ENCODE measurements at regions not wholly inside any gene's neighbourhood (a gene's known extent, or its start where the extent isn't known, plus 50 kb on each side); places are given as distances from the start of the nearest gene placed in this dataset.
"Not testable (repeated sequence)": the region's sequence is repeated elsewhere in the genome, so short reads cannot be mapped to it uniquely, and the experiment has no call there.

DNA sequence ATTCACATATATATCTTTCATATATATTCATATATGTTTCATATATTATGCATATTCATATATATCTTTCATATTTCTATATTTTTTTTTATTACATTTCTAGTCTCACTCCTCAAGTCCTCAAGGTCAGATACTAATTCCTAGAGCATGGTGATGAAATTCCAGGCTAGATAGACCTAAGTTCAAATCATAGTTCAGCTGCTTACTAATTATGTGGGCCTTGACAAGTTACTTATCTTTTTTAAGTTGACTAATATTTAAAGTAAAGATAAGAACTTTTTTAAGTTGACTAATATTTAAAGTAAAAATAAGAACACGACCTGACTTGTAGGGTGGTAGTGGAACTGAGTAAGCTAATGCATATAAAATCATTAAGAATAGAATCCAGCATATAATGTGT, 495.6 kb upstream of the MAN1A1 start:
- DNase-seq, result no peak

DNA sequence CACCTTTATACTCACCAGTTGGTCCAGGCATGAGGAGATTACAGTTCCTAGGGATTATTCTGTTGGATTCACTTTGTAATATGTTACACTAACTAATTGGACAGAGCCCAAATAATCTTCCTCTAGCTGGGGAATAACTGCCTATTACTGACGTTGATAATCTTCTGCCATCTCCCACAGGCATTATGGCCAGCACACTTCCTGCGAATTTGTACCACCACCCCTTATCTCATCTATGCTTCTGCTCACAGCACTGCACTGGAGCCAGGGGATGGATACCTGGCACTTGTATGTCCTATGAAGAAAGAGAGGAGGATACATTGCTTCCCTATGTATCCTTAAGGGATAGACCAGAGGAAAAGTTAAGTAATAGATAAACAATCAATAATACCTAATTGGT, 494.8 kb upstream of the MAN1A1 start:
- no peak for DNase-seq

DNA sequence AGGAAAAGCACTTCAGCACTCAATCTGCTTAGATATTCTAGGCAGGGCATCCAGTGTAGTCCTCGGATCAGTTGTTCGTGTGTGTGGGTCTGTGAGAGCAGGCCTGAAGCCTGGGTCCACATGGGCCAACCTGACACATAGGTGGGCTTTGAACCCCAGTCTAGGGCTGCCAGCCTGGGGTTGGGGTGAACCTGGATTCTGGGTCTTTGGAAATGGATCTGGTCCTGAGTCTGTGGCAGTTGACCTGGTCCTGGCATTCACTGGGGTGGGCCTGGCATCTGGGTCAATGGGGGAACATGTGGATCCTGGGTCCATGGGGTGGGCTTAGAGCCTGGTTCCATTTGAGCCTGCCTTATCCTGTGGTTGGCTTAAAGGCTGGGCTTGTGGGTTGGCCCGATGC, 492.6 kb upstream of the MAN1A1 start:
- no peak for DNase-seq

DNA sequence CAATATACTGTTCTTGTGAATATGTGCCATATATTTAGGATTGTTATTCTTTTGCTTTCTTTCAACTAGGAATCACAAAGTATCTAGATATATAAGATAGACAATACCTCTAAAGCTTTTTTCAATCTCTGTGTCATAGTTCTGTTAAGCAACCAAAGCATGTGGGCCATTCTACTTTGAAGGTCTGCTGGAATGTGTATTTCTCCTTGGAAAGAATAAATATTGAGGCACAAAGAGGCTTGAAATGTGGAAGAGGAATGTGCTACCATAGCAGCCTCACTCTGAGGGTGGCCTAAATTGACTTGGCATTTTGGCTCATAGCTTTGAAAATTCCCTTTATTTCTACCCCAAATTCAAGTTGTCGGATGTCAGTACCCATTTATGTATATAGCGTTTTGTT, 488.5 kb upstream of the MAN1A1 start:
- no peak for DNase-seq

DNA sequence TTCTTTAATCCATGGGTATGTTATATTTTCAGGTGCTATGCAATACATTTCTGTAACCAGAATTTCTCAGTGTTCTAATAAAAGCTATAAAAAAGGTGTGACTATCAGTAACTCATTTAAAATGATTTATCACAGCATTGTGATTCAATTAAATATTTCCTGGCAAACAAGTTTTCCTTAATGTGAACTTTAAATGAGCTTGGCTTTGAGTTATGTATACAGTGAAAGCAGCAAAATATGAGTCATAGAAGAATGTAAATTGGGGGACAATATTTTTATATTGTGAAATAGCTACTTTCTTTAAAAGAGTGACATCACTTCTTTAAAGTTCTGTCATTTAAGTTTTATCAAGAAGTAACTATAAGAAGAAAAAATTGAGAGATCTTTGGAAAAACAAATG, 484.9 kb upstream of the MAN1A1 start:
- DNase-seq, result no peak

DNA sequence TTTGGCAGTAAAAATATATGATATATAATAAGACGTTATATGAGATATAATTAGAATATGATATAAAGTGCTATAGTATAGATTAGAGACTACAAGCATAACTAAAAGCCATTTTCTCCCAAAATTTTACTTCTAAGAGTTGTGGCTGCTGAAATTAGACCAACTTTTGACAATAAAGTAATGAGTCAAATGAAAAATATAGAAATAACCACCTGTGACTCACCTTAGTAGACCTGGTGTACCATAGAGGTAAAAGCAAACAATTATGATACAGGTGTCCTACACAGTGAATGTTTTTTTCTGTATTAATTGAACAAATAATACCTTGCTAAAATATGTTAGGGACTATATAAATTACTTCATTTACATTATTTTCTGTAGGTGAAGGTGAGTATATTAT, 482.9 kb upstream of the MAN1A1 start:
- DNase-seq, result no peak

DNA sequence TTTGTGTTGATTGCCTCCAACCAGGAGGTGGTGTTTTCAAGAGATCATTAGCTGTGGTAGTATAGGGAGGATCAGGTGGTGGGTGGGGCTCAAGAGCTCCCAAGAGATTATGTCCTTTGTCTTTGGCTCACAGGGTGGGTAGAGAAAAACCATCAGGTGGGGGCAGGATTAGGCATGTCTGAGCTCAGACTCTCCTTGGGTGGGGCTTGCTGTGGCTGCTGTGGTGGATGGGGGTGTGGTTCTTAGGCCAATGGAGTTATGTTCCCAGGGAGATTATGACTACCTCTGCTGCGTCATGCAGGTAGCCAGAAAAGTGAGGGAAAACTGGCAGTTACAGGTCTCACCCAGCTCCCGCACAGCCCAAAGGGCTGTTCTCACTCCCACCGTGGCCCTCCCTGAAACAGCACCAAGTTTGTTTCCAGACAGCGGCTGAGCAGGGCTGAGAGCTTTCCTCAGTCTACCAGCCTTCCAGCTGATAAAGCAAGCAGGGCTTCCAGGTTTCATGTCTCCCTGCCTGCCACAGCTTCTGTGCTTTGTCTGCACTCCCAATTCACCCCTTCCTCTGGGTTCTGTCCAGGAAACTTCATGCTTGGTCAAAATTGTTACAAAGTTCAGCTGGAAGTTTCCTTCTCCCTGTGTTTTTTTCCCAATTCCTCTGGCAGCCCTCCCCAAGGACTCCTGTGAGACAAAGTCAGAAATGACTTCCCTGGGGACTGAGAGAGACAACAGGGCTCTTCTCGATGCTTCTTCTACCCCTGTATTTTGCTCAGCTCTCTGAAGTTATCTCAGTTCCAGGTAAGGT, 481.1 kb upstream of the MAN1A1 start:
- no peak for DNase-seq

DNA sequence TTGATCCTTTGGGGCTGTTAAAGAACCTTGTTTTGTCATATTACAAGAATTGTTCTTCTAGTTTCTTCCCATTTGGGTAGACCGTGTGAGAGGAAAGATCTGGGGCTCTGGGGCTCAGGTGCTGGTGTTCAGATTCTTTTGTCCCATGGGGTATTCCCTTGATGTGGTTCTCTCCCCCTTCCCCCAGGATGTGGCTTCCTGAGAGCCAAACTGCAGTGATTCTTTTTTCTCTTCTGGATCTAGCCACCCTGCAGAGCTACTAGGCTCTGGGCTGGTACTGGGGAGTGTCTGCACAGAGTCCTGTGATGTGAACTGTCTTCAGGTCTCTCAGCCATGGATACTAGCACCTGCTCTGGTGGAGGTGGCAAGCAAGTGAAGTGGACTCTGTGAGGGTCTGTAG, 480.5 kb upstream of the MAN1A1 start:
- no peak for DNase-seq

DNA sequence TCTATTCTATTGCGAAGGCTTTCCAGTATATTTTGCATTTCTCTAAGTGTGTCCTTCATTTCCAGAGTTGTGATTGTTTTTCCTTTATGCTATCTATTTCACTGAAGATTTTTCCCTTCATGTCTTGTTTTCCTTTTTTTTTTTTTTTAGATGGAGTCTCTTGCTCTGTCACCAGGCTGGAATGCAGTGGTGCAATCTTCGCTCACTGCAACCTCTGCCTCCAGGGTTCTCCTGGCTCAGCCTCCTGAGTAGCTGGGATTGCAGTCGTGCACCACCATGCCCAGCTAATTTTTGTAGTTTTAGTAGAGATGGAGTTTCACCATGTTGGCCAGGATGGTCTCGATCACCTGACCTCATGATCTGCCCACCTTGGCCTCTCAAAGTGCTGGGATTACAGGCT, 479.9 kb upstream of the MAN1A1 start:
- not testable (repeated sequence) for DNase-seq

DNA sequence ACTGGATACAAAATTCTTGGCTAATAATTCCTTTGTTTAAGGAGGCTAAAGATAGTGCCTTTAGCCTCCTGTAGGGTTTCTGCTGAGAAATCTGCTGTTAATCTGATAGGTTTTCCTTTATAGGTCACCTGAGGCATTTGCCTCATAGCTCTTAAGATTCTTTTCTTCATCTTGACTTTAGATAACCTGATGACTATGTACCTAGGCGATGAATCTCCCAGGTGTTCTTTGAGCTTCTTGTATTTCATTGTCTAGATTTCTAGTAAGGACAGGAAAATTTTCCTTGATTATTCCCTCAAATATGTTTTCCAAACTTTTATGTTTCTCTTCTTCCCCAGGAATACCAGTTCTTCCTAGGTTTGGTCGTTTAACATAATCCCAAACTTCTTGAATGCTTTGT, 479.4 kb upstream of the MAN1A1 start:
- no peak for DNase-seq

DNA sequence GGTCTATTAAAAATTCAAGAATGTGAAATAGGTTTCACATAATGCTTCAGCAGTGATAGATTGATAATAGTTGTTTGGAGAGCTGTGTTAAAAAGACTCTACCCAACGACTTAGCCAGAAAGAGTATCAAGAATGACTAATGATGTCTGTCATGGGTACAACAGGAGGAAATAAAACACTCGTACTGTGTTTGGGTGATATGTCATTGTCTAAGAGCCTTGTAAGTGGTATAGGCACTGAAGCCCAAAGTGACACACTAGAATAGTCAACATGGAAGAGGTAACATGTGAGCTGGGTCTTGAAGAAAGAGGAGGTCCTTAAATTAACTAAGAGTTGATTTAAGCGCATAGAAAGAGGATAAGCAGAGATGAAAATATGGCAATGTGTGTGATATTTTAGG, 471.8 kb upstream of the MAN1A1 start:
- DNase-seq, result no peak

DNA sequence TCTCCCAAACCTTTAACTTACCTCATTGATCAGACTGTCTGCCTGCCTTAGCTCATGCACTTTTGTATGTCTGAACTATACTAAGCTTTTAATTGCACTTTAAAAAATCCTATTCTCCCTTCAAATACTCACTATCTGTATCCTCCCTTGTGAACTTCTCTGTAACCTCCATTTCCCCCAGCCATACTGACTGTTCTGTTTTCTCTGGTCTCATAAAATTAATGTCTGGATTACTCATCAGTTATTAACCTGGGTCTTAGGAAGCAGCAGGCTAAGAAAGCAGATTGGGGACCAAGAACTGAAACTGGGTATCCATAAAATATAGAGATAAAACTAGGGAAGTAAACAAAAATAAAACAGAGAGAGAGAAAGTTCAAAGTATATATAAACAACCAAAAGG, 469.3 kb upstream of the MAN1A1 start:
- DNase-seq, result no peak

DNA sequence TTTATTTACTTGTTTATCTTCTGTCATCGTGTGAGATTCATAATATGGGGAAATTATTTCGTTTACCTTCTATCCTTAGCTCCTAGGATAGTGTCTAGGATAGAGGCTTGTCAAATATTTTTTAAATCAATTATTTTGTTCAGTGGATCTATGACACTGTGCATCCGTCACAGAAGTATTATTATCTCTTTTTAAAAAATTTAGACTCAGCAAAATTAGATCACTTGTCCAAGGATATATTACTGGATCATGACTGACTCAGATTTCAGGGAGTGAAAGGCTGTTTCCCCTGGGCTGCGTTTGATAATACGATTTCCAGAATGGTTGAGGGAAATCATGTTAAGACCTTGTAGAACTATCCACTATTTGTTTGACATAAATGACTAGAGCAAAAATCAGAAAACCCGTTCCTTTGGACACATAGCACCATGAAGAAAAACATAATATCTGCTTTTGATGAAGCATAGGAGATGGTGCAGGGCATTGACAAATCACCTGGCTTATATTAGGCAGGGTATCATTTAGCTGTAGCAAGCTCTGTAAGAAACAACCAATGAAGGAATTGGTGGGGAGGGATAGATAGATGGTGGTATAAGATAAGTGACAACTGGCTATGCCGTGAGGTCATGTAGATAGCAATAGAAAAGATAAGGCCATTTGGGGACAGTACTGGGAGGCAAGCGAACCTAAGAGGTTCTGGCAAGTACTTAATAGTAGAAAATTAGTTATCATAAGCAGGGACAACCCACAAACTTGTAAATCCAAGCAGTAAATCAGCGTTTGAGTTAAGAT, 465.2 kb upstream of the MAN1A1 start:
- DNase-seq, result no peak

DNA sequence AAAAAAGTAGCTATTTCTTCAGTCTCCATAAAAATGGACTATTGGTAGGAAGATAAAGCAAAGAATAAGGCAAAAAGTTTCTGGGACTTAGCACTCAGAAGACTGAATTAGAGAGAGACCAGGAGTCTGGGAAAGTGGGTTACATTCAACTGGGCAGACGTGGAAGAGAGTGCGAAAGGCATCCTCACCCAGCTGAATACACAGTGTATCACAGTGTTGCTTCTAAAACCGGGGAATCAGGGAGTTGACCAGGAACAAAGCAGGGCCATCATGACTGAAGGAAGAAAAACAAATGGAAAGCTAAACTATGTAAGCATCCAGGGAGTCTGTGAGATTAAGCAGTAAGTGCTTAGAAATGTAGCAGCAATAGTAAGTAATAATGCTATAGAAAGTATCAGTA, 452.9 kb upstream of the MAN1A1 start:
- DNase-seq, result no peak

DNA sequence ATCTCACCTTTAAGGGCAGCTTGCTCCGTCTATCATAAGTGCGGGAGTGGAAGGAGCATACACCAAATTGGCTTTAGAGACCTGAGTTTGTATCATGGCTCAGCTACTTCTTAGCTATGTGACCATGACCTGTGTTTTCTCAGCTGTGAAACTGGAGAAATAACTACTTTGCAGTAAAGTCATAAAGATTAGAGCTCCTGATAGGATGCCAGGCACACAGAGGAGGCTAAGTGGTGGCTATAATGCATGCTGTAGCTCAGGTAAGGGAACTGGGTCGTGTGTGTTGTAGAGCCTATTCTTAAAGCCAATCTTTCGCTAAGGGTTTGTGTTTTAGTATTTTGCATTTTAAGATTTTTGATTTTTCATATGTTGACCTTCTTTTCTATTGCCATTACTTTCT, 451.5 kb upstream of the MAN1A1 start:
- DNase-seq, result no peak

DNA sequence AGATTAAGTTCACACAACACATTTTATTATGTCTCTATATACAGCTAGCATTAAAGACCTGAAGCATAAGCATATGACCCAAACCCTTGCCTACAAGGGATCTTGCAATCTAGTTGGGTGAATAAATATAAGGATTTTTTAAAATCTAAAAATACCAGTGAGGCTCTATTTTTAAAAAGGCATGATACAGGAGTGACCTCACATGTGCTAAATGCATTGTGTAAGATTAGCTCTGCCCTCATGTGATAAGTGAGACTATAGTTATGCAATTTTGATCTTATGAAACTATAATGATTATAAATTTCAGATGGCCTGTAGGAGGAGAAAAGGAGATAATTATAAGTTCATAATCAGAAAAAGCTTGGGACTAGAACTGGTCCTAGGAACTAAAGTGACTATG, 451.0 kb upstream of the MAN1A1 start:
- no peak for DNase-seq

DNA sequence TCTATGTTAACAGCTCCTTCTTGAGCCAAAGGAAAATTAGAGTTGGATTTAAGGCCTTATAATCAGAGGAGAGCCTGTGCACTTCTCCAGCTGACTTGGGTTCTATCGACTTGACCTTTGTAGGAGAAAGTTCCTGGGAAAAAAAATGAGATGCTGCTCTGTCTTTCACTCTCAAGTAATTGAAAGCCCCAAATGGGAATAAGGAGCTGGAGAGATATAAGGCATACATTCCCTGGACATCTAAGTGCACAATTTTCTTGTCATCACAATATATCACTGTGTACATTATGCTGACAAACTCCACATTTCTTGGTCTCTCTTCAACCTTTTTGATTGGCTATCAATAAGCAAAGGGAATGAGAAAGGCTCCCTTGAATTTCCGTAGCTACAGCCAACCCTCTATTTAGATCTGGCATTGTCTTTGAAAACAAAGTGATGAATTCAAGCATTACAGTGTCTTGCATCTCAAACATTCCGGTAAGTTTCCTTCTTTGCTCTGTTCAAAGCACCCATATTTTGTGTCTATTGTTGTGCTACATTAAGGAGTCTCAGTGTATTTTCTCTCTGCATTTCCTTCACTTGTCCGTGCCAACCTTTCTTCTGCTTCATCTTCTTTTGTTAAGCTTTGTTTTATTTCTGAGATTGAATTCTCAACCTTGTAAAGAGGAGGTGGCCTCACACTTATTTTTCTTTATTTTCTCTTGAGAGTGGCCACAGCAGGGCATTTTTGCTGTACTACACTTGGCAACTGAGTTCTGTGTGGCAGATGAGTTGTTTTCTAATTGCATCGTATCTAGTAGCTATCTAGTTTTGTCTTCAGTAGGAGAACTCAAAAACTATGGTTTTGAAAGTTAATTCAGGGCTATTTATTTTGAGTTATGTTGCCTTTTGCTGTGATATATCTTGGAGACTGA, 450.3 kb upstream of the MAN1A1 start:
- DNase-seq, result no peak

DNA sequence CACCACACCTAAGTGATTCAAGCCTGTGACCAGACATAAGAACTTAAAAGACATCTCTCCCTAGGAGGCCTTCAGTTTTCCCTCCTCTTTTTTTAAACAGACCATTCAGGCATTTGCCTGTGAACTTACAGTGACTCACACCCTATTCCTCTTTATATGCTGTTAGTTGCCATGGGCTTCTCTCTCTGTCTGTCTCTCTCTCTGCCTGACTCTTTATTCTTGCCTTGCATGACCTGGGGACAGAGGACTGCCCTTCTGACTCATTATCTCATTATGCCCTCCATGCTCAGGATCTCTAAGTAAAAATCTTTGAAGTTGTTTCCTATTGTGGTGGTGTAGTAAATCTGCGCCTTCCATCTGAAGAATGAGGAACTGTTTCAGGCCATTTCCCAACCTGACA, 442.2 kb upstream of the MAN1A1 start:
- no peak for DNase-seq

DNA sequence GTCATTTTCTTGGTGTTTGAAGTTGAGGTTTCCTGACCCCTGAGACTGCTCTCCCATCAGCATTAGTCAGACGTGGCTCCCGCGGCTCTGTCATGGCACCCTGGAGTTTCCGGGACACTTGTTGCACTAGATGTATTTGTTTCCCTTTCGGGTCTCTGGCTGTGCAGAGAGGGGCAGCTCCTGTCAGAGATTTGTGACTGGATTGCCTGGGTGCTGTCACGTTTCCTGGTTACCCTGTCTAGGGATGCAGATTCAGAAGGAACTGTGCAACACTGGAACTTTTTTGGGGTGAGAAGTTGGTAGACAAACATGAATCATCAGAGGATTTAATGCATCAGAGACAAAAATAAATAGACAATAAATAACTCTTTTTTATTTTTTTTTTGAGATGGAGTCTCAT, 431.8 kb upstream of the MAN1A1 start:
- no peak for DNase-seq

DNA sequence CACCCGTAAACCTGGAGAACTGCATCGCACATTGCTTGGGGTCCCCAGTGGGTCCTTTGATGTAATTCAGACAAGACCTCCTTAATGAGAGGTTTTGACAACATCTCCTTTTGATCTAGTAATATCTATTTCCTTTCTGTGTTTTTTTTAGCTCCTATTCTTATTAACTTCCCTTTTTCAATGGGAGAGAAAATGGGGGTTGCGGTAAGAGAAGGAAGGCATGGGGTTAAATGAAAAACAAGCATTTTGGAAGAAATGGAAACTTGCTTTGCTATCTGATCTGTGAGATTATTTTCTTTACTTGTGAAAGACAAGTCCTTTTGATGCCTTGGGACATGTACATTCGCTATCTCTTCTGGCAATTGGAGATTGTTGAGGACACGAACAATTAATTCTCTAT, 418.6 kb upstream of the MAN1A1 start:
- DNase-seq, result no peak

DNA sequence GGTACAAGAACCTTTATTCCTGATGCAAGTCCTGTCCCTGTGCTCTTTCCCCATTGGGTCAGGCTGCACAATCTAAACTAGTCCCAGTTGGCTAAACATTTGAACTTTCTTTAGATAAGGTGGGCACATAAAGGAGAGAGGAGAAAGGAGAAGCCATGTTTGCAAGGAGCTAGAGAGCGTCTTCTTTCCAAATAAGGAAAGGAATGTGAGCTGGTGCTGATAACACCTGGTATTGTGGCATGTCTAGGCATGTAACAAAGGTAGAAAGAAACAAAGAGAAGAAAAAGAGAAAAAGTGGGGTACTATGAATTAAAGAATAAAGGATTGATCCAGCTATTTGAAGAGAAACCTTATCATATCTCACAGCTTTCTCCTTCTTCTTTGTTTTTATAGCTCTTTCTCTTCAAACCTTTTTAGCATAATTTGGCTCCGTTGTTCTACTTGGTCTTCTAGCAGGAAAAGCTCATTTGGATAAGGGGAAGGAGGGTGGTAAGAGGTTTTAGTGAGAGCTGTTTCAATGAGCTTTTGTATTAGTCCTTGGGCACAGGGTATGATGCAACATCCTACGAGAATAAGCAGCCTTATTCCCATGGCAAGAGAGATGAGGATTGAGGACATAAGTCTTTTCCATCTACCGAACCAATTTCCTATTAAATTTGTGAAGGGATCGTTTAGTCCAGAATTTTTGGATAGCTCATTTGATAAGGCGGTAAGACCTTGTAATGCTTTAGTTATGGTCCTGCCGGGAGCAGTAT, 415.5 kb upstream of the MAN1A1 start:
- no peak for DNase-seq

DNA sequence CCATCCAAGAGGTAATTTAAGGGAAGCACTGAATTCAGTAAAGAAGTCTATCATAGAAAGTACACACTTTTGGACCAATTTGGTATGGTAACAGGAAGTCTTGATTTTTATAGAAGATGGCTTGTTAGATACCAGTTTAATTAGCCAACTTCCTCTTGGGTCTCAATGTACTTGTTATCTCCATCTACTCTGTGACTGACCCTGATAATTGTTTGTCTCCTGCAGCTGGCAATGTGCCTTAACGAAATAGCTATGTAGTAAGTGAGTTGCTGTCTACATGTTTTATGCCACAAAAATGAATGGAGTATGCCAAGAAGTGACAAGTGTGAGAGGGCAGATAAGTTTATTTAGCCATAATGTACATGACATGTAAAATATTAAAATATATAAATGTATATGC, 410.5 kb upstream of the MAN1A1 start:
- no peak for DNase-seq

DNA sequence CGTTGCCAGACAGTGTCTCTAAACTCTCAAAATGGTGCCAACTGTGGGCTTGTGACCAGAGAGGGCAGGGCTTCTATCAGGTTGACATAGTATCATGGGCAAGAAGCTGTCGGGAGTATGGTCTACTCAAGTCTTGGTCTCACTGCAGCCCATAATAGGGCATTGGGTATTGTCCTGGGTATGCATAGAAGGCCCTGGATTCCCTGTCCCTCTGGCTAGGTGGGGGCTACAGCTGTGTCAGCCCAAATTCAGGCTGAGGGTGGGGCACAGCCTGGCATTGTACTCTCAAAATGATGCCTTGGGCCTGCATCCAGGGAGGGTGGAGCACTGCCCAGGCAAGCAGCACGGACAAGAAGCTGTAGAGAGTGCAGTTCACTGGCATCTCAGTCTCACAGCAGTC, 408.8 kb upstream of the MAN1A1 start:
- no peak for DNase-seq
